ENCODE measurements at regions not wholly inside any gene's neighbourhood (a gene's known extent, or its start where the extent isn't known, plus 50 kb on each side); places are given as distances from the start of the nearest gene placed in this dataset.

GRCh38 chr13:106322628-106323027 lies 212.8 kb downstream of the EFNB2 start:
- Histone ChIP-seq H2BK15ac (ENCODE audit: low read length) (no peak overlapping the region), H3K9ac (replicated peaks in 1 of 4; ENCODE audit: extremely low read depth in 1 of 4, low read depth in 3 of 4, low read length in 3 of 4) (no peak overlapping the region), H2BK120ac (replicated peaks; ENCODE audit: low read depth, low read length) (no peak overlapping the region), H2BK20ac (ENCODE audit: low read length) (no peak overlapping the region), H3K4me2 (ENCODE audit: insufficient read depth in 1 of 2, low read depth in 2 of 2, low read length in 2 of 2) (no peak overlapping the region), H2AFZ (ENCODE audit: low read length) (no peak overlapping the region), H2AK5ac (ENCODE audit: low read depth, low read length) (no peak overlapping the region), H3K27ac (ENCODE audit: low read depth, low read length) (no peak overlapping the region), H2BK5ac (ENCODE audit: low read depth, low read length) (no peak overlapping the region), H3K79me1 (ENCODE audit: low read depth, low read length) (no peaks in the 10 kb centered on the region), H3K4ac (replicated peaks; ENCODE audit: insufficient read length, low read depth, low read length) (no peak overlapping the region), H4K91ac (replicated peaks; ENCODE audit: insufficient read length, low read length) (no peak overlapping the region), H3K36me3 (ENCODE audit: control insufficient read depth in 2 of 4, insufficient read depth in 4 of 4, low read length in 3 of 4) (no peaks in the 10 kb centered on the region; a peak in 1 of 8 replicates), H3K27me3 (replicated peaks in 1 of 4; ENCODE audit: control insufficient read depth in 3 of 4, extremely low read depth in 1 of 4, insufficient read depth in 3 of 4, low read length in 3 of 4) (no peaks in the 10 kb centered on the region), H3K56ac (replicated peaks; ENCODE audit: insufficient read length, low read depth, low read length) (no peak overlapping the region), H3K9me3 (ENCODE audit: insufficient read depth in 2 of 2, low read depth in 1 of 2, low read length in 1 of 2) (peaks cover 24 to 26% of the 10 kb centered on the region in 2 experiments), H4K5ac (ENCODE audit: insufficient read length, low read depth, low read length) (no peak overlapping the region), H3K14ac (ENCODE audit: insufficient read length) (no peak overlapping the region), H3K23me2 (ENCODE audit: low read depth, low read length) (no peaks in the 10 kb centered on the region), H3K23ac (ENCODE audit: insufficient read length) (no peak overlapping the region), H3K18ac (ENCODE audit: extremely low read depth, low read length) (no peak overlapping the region), H3K4me1 (replicated peaks in 1 of 4; ENCODE audit: control insufficient read depth in 3 of 4, insufficient read depth in 4 of 4, low read length in 3 of 4) (peaks cover 0 to 3% (median 0%) of the 10 kb centered on the region in 4 experiments; a peak in 2 of 7 replicates), H2BK12ac (ENCODE audit: low read depth, low read length) (no peak overlapping the region), H4K20me1 (replicated peaks in 1 of 2; ENCODE audit: control insufficient read depth in 1 of 2, insufficient read depth in 2 of 2, low read length in 2 of 2) (no peaks in the 10 kb centered on the region), H3K4me3 (ENCODE audit: extremely low read depth in 1 of 4, insufficient read depth in 2 of 4, low read depth in 3 of 4, low read length in 4 of 4) (no peak overlapping the region), H3K79me2 (ENCODE audit: control insufficient read depth in 1 of 2, insufficient read depth in 2 of 2, low read length in 2 of 2) (no peaks in the 10 kb centered on the region), H4K8ac (ENCODE audit: extremely low read depth, insufficient read depth, low read length) (no peak overlapping the region)
- POLR2A ChIA-PET (ENCODE audit: partially characterized antibody) = no interaction called here
- no peak for FAIRE-seq
- no peak for DNase-seq (ENCODE audit: low read depth in 1 of 2, low spot score in 2 of 2)
- CTCF ChIA-PET (ENCODE audit: partially characterized antibody) = no interaction called here
- TF ChIP-seq MAX (IDR thresholded peaks at IDR 0.05) (no peak), JUN (IDR thresholded peaks at IDR 0.05; ENCODE audit: low read depth, low read length) (no peak), CEBPB (IDR thresholded peaks at IDR 0.05; ENCODE audit: low read depth, low read length) (no peak)
